ENCODE measurements at regions not wholly inside any gene's neighbourhood (a gene's known extent, or its start where the extent isn't known, plus 50 kb on each side); places are given as distances from the start of the nearest gene placed in this dataset.

DNA sequence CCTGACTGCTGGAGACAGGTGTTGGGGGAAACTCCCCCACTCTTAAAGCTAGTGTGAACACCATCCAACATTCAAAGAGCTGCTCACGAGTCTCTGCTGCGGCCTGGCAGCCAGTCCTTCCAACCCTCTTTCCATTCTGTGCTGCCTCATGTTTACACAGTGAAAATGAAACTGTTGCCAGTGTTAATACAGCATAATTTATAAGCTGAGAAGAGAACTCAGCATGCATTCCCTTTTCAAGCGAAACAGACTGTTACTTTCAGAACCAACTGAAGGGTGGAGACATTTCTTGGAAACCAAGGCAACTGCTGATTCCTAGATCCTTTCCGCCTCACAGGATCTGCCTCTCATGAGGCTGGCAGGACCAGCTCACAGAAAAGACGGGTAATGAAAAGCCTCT, 533.8 kb upstream of the ID4 start:
- no peak for DNase-seq (ENCODE audit: extremely low spot score)
- no peak for TF ChIP-seq FOXK2 (IDR thresholded peaks at IDR 0.05)
- no peak for TF ChIP-seq ARNT (IDR thresholded peaks at IDR 0.05)
- TF ChIP-seq PKNOX1 (IDR thresholded peaks at IDR 0.05): no peak
- CTCF ChIA-PET: no interaction called here
- POLR2A ChIA-PET: no interaction called here

DNA sequence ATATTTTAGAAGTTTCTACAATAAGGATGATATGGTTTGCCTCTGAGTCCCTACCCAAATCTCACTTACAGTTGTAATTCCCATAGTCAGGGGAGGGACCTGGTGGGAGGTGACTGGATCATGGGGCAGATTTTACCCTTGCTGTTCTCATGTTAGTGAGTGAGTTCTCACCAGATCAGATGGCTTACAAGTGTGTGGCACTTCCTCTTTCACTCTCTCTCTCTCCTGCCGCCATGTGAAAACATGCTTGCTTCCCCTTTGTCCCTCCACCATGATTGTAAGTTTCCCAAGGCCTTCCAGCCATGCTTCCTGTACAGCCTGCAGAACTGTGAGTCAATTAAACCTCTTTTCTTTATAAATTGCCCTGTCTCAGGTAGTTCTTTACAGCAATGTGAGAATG, 527.5 kb upstream of the ID4 start:
- ChIA-PET POLR2A (no interaction called here), CTCF (no interaction called here)
- TF ChIP-seq HDGF (IDR thresholded peaks at IDR 0.05; ENCODE audit: borderline replicate concordance) (no peak), FOXM1 (IDR thresholded peaks at IDR 0.05; ENCODE audit: borderline replicate concordance) (no peak), FOXA1 (IDR thresholded peaks at IDR 0.05) (no peak), ARNT (IDR thresholded peaks at IDR 0.05) (no peak), ELF4 (IDR thresholded peaks at IDR 0.05) (no peak), SP1 (IDR thresholded peaks at IDR 0.05) (no peak), TARDBP (IDR thresholded peaks at IDR 0.05) (no peak), BHLHE40 (IDR thresholded peaks at IDR 0.05; ENCODE audit: borderline replicate concordance) (no peak), PKNOX1 (IDR thresholded peaks at IDR 0.05) (no peak), LEF1 (IDR thresholded peaks at IDR 0.05; ENCODE audit: borderline replicate concordance) (no peak), SUZ12 (IDR thresholded peaks at IDR 0.05) (no peak), CTBP1 (IDR thresholded peaks at IDR 0.05; ENCODE audit: borderline replicate concordance) (no peak), FOXK2 (IDR thresholded peaks at IDR 0.05) (no peak), NFRKB (IDR thresholded peaks at IDR 0.05) (no peak), ZNF384 (IDR thresholded peaks at IDR 0.05) (no peak), L3MBTL2 (conservative IDR thresholded peaks at IDR 0.05) (no peak)
- no peak for DNase-seq (ENCODE audit: extremely low spot score)

DNA sequence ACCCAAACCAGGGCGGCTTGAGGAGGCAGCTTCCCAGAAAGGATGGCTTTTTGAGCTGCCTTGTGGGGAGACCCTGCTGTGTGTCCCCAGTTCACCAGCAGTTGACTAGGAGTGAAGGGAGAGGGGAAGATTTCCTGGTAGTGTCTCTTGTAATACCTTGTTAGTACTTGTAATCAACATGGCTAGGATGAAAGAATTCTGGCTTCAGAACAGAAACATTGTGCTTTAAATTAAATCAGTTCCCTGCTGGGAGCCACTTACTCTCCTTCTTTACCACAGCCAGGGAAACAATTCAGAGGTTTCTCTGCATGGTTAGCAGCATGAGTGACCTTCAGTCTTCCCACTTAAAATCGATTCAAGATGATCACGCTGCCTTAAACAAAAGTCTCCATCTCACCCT, 525.4 kb upstream of the ID4 start:
- DNase-seq (ENCODE audit: extremely low spot score): no peak
- ChIA-PET CTCF (no interaction called here), POLR2A (no interaction called here)
- TF ChIP-seq NFRKB (IDR thresholded peaks at IDR 0.05): no peak
- TF ChIP-seq FOXA1 (IDR thresholded peaks at IDR 0.05): no peak
- no peak for TF ChIP-seq SP1 (IDR thresholded peaks at IDR 0.05)
- no peak for TF ChIP-seq FOXM1 (IDR thresholded peaks at IDR 0.05; ENCODE audit: borderline replicate concordance)
- no peak for TF ChIP-seq CTBP1 (IDR thresholded peaks at IDR 0.05; ENCODE audit: borderline replicate concordance)
- TF ChIP-seq BHLHE40 (IDR thresholded peaks at IDR 0.05; ENCODE audit: borderline replicate concordance): no peak
- no peak for TF ChIP-seq TARDBP (IDR thresholded peaks at IDR 0.05)
- TF ChIP-seq LEF1 (IDR thresholded peaks at IDR 0.05; ENCODE audit: borderline replicate concordance): no peak
- TF ChIP-seq ELF4 (IDR thresholded peaks at IDR 0.05): no peak
- no peak for TF ChIP-seq L3MBTL2 (conservative IDR thresholded peaks at IDR 0.05)

GRCh38 chr6:19312241-19312978, 524.8 kb upstream of the ID4 start:
- DNase-seq (ENCODE audit: extremely low spot score): no peak
- ChIA-PET POLR2A (no interaction called here), CTCF (no interaction called here)
- TF ChIP-seq PKNOX1 (IDR thresholded peaks at IDR 0.05) (peak; percentile 87), ELF4 (IDR thresholded peaks at IDR 0.05) (no peak), ARNT (IDR thresholded peaks at IDR 0.05) (no peak)

DNA sequence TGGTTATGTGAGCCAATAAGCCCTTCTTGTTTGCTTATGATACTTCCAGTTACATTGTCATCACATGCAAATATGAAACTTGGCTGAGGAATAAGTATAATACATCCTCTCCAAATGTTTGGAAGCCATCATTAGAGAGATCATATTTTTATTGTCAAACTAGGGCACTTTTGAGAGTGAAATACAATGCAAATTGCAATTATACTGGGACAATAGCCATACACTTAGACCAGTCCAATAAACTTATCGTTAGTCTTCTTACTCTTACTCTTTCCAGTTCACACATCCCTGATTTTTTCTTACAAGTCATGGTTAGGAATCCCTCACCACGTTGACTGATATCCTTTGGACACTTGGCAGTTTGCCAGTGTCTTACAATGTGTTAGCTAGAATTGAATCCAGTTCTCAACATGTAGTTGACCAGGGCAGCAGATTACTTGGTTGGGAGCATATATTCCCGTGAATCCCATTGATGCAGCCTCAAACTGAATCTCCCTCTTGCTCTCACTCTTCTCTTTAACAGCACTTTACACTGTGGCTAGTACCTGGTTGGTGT, 519.7 kb upstream of the ID4 start:
- POLR2A ChIA-PET: interaction anchor here (0.7 kb wide), 1 partner anchor 365 kb away, joined by 3 read pairs; no protein-coding TSS in a partner anchor
- CTCF ChIA-PET: no interaction called here
- no peak for TF ChIP-seq NFRKB (IDR thresholded peaks at IDR 0.05)
- TF ChIP-seq PKNOX1 (IDR thresholded peaks at IDR 0.05): no peak
- TF ChIP-seq ARNT (IDR thresholded peaks at IDR 0.05): no peak
- TF ChIP-seq LEF1 (IDR thresholded peaks at IDR 0.05; ENCODE audit: borderline replicate concordance): no peak
- no peak for TF ChIP-seq ZNF384 (IDR thresholded peaks at IDR 0.05)
- no peak for DNase-seq (ENCODE audit: extremely low spot score)

DNA sequence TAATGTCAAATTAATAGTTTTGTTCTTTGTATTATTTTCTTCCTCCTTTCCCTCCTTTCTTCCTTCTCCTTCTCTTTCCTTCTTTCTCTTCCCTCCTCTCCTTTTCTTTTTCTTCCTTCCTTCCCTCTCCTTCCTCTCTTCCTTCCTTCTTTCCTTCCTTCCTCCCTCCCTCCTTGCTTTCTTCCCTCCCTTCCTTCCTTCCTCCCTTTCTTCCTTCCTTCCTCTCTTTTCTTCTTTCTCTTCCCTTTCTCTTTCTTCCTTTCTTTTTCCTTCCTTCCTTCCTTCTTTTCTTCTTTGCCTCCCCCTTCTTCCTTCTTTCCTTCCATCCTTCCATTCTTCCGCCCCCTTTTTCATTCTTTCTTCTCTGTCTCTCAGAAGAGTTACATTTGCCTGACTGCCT, 518.2 kb upstream of the ID4 start:
- no peak for DNase-seq (ENCODE audit: extremely low spot score)
- CTCF ChIA-PET: no interaction called here
- POLR2A ChIA-PET: no interaction called here
- TF ChIP-seq ZNF384 (IDR thresholded peaks at IDR 0.05): no peak
- no peak for TF ChIP-seq TARDBP (IDR thresholded peaks at IDR 0.05)
- no peak for TF ChIP-seq SP1 (IDR thresholded peaks at IDR 0.05)
- no peak for TF ChIP-seq HDGF (IDR thresholded peaks at IDR 0.05; ENCODE audit: borderline replicate concordance)

Measured in HEK293T (cell line).